ENCODE measurements at regions not wholly inside any gene's neighbourhood (a gene's known extent, or its start where the extent isn't known, plus 50 kb on each side); places are given as distances from the start of the nearest gene placed in this dataset.

DNA sequence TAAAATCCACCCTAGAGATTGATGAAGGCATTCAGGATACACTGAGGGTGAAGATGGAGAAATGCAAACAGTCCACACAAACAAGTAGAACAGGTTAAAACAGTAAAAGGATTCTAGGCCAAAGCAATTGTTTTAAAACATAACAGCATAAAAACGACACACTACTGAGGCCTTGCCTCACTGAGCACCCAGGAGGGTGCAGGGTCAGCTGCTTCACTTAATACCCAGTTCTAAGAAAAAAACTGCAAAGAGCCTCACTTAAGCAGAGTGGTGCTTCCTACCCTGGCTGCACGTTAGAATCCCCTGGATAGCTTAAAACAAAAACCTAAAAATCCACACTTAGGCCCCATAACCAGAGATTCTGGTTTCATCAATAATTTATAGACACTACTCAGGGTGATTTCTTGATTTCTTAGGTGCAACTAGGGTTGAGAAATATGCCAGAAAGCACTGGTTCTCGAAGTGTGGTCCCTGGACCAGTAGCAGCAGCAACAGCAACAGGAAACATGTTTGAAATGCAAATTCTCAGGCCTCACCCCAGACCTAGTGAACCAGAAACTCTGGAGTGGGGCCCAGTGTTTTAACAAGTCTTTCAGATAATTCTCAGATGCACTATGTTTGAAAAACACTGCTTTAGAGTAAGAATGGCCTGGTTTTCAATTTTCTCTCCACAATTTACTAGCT is 279.1 kb downstream of the ZEB2 start:
- DNase-seq: no peak

DNA sequence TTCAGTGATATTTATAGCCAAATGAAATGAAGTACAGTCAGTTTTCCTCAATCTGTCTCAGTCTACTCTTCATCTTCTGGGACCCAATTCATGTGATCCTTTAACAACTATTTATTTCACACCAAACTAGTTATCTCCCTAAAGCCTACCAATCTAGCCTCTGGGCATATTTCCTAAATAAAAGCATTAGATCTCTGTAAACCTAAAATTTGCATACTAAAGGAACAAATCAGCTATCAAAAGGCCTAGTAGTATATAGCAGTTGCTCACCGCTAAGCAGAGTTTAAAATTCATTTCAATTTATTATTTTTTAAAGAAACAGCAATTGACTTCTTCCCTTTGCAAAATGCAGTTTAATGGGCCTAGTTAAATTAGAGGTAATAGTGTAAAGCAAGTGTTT is 280.2 kb downstream of the ZEB2 start:
- no peak for DNase-seq

GRCh38 chr2:144239306-144239705 is 280.6 kb downstream of the ZEB2 start:
- no peak for DNase-seq

GRCh38 chr2:144237830-144238627 is 281.9 kb downstream of the ZEB2 start:
- DNase-seq: no peak

- DNase-seq: no peak
Observed at GRCh38 chr2:144237108-144237507, 282.8 kb downstream of the ZEB2 start.

GRCh38 chr2:144235050-144235449 is 284.9 kb downstream of the ZEB2 start:
- DNase-seq: no peak

GRCh38 chr2:144234542-144234871 is 285.4 kb downstream of the ZEB2 start:
- DNase-seq: no peak

DNA sequence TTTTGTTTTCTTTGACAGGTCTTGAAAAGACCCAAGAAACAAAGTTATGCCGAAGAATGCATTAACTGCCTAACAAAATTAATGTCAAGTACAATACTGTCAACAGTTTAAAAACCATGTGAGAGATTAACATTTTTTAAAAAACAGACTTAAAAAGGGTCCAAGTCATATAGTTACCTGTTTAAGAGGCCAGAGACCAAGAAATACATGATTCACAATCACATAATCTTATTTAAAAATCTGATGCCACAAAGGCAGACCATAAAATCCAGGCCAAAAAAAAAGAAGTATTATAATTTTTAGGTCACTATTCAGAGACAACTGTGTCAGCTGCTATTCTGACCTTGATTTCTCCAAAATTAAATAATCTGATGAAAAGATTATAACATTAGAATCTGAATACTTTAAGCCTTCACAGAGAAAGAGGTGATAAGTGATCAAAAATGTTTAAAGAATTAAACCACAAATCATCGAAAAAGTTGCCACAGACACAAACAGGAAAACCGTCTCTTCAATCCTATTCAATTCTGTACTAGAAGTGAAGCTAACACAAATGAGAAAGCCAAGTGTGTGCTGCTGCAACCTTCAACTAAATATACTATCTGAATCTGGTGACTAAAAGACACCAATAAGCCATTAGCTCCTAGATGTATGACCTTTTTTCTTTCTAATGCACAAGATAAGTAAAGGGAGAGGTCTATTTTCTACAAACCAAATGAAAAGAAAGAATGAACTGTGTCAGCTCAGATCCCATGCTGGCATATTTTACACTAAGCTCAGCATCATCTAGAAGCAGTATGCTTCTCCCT is 286.0 kb downstream of the ZEB2 start:
- no peak for DNase-seq

DNA sequence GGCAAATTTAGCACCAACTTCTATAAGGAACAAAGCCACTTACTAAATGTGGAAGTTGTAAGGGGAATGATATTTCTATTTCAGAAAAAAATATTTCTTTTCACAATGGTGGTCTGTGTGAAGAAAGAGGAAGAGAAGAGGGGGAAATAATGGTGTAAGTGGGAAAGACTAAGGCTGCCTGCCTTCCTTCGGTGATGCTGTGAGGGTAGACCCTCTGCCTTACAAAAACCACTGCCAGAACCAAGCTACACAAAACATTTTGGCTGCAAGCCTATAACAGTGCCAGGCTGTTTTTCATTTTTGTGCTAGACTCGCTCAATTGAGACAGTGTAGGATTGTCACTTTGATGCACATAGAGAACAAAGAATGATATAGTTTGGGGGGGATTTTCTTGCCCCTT is 286.6 kb downstream of the ZEB2 start:
- no peak for DNase-seq

- no peak for DNase-seq
Observed at GRCh38 chr2:144230448-144231085, 289.4 kb downstream of the ZEB2 start.

DNA sequence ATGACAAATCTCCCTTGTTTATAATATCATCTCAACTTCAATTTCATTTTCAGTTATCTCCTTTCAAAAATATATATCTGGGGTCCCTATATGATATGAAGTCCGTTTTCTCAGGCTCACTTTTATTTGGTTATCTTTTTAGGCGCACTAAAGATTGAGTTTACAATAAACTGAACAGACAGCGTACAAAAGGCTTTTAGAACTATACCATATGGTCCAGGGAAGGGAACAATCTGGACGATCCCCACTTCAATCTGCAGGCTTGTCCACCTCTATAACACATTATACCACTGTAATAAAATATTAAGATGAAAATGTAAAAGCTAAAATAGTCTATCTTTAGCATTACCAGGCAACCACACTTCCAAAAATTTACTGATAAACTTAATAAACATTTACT is 289.9 kb downstream of the ZEB2 start:
- no peak for DNase-seq

GRCh38 chr2:144229296-144229695 is 290.6 kb downstream of the ZEB2 start:
- no peak for DNase-seq

GRCh38 chr2:144227427-144228105 is 292.4 kb downstream of the ZEB2 start:
- no peak for DNase-seq

- no peak for DNase-seq
Observed at GRCh38 chr2:144225076-144225475, 294.8 kb downstream of the ZEB2 start.

DNA sequence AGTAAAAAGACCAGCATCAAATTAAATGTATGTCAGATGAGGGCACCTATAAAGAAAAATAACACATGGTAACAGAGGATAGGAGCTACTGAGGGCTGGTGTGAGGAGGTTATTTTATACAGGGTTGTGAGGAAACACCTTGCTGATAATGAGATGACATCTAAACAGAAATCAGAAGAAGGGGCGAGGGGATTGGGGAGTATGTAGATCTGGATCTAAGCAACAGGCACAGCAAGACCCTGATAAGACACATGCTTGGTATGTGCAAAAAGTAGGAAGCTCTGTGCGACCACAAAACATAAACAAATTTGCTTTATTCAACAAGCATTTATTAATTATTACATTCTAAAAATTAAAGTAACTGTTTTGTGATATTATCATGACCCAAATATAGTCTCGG is 295.4 kb downstream of the ZEB2 start:
- DNase-seq: no peak

DNA sequence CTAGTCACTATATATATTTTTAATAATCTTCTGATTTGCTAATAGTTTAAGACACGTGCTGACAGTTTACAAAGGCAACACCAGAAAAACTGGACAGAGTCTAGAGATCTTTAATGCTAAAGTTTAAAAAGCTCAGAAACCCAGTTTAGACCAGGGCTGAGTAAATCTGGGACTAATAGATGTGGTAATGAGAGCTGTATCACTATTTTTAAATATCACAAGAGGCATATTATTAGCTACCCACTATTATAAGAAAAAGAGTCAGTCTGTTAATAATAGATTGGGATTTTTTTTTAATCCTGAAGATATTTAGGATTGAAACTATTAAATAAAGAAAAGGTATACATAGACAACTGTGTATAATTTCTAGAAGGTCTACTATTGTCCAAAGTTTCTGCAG is 299.9 kb downstream of the ZEB2 start:
- DNase-seq: no peak

- DNase-seq: no peak
Observed at GRCh38 chr2:144217853-144218633, 301.9 kb downstream of the ZEB2 start.

GRCh38 chr2:144215701-144216675 is 303.9 kb downstream of the ZEB2 start:
- DNase-seq: no peak

GRCh38 chr2:144215207-144215606 is 304.7 kb downstream of the ZEB2 start:
- DNase-seq: no peak

DNA sequence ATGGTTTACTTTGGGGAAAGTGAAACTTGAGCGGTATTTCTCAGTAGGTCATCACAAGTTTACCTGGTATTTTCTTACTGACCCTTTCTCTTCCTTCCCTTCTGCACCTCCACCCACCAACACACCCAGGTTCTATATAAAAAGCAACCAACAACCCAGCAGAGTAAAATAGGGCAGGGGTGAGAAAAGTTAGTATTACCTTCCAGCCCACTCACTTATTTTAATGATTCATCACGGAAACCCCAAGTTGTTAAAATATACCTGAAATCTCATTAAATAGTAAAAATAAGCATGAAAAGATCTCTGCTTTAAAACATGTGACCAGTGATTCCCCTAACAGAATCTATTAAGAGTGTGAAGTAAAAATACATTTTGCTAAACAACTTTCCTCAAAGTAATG is 306.1 kb downstream of the ZEB2 start:
- no peak for DNase-seq

DNA sequence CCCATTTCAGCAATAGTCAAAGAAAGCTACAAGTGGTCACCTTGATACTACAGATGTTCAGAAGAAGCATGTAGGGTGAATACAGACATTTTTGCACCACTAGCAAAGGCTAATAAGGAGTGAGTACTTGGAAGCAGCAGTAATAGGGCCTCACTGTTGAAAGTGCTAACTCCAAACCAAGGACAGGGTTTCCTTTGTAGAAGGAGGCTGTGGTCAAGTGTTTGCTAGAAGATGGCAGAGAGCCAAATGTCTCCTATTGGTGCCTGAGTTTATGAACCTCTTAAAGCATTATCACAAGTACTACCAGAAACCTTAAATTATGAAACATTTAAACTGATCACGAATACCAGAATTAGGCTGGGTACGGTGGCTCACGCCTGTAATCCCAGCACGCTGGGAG is 308.1 kb downstream of the ZEB2 start:
- DNase-seq: no peak

All from stimulated activated CD4-positive, alpha-beta T cell treated with anti-CD3 and anti-CD28 coated beads, Interleukin-2, amount 100 ng/mL, for 48 hours (primary cell).